ENCODE measurements at regions not wholly inside any gene's neighbourhood (a gene's known extent, or its start where the extent isn't known, plus 50 kb on each side); places are given as distances from the start of the nearest gene placed in this dataset.

- H3K9ac ChIP-seq (ENCODE audit: low read depth, low read length) = no peak overlapping the region
- H3K36me3 ChIP-seq (ENCODE audit: control insufficient read depth, insufficient read depth, low read length) = no peaks in the 10 kb centered on the region
- no peak overlapping the region for H3K4me3 ChIP-seq (ENCODE audit: low read depth, low read length)
- H3K9me3 ChIP-seq (ENCODE audit: control insufficient read depth, insufficient read depth, low read length) = no peaks in the 10 kb centered on the region
- no peaks in the 10 kb centered on the region for H3K4me1 ChIP-seq (ENCODE audit: control insufficient read depth, insufficient read depth, low read length)
- no peaks in the 10 kb centered on the region for H3K27me3 ChIP-seq (ENCODE audit: control insufficient read depth, insufficient read depth, low read length)
Observed at GRCh38 chr11:127259102-127259501, 258.5 kb upstream of the KIRREL3 start.

- Histone ChIP-seq H3K27me3 (ENCODE audit: control insufficient read depth, insufficient read depth, low read length) (no peaks in the 10 kb centered on the region), H3K9ac (ENCODE audit: low read depth, low read length) (no peak overlapping the region), H3K9me3 (ENCODE audit: control insufficient read depth, insufficient read depth, low read length) (no peaks in the 10 kb centered on the region), H3K36me3 (ENCODE audit: control insufficient read depth, insufficient read depth, low read length) (no peaks in the 10 kb centered on the region), H3K4me1 (ENCODE audit: control insufficient read depth, insufficient read depth, low read length) (no peaks in the 10 kb centered on the region), H3K4me3 (ENCODE audit: low read depth, low read length) (no peak overlapping the region)
Observed at GRCh38 chr11:127255209-127255608, 254.6 kb upstream of the KIRREL3 start.

GRCh38 chr11:127252321-127252720 is 251.8 kb upstream of the KIRREL3 start:
- no peaks in the 10 kb centered on the region for H3K36me3 ChIP-seq (ENCODE audit: control insufficient read depth, insufficient read depth, low read length)
- H3K9me3 ChIP-seq (ENCODE audit: control insufficient read depth, insufficient read depth, low read length) = no peaks in the 10 kb centered on the region
- H3K9ac ChIP-seq (ENCODE audit: low read depth, low read length) = no peak overlapping the region
- H3K27me3 ChIP-seq (ENCODE audit: control insufficient read depth, insufficient read depth, low read length) = no peaks in the 10 kb centered on the region
- no peak overlapping the region for H3K4me3 ChIP-seq (ENCODE audit: low read depth, low read length)
- H3K4me1 ChIP-seq (ENCODE audit: control insufficient read depth, insufficient read depth, low read length) = no peaks in the 10 kb centered on the region

- H3K36me3 ChIP-seq (ENCODE audit: control insufficient read depth, insufficient read depth, low read length) = no peaks in the 10 kb centered on the region
- H3K27me3 ChIP-seq (ENCODE audit: control insufficient read depth, insufficient read depth, low read length) = no peaks in the 10 kb centered on the region
- no peak overlapping the region for H3K9ac ChIP-seq (ENCODE audit: low read depth, low read length)
- no peaks in the 10 kb centered on the region for H3K9me3 ChIP-seq (ENCODE audit: control insufficient read depth, insufficient read depth, low read length)
- H3K4me1 ChIP-seq (ENCODE audit: control insufficient read depth, insufficient read depth, low read length) = no peaks in the 10 kb centered on the region
- no peak overlapping the region for H3K4me3 ChIP-seq (ENCODE audit: low read depth, low read length)
Observed at GRCh38 chr11:127249576-127249975, 249.0 kb upstream of the KIRREL3 start.

GRCh38 chr11:127248476-127248875 is 247.9 kb upstream of the KIRREL3 start:
- Histone ChIP-seq H3K9me3 (ENCODE audit: control insufficient read depth, insufficient read depth, low read length) (no peaks in the 10 kb centered on the region), H3K27me3 (ENCODE audit: control insufficient read depth, insufficient read depth, low read length) (no peaks in the 10 kb centered on the region), H3K9ac (ENCODE audit: low read depth, low read length) (no peak overlapping the region), H3K4me1 (ENCODE audit: control insufficient read depth, insufficient read depth, low read length) (no peaks in the 10 kb centered on the region), H3K36me3 (ENCODE audit: control insufficient read depth, insufficient read depth, low read length) (no peaks in the 10 kb centered on the region), H3K4me3 (ENCODE audit: low read depth, low read length) (no peak overlapping the region)

GRCh38 chr11:127247261-127247851 is 246.8 kb upstream of the KIRREL3 start:
- Histone ChIP-seq H3K36me3 (ENCODE audit: control insufficient read depth, insufficient read depth, low read length) (no peaks in the 10 kb centered on the region), H3K4me3 (ENCODE audit: low read depth, low read length) (no peak overlapping the region), H3K27me3 (ENCODE audit: control insufficient read depth, insufficient read depth, low read length) (no peaks in the 10 kb centered on the region), H3K4me1 (ENCODE audit: control insufficient read depth, insufficient read depth, low read length) (no peaks in the 10 kb centered on the region), H3K9ac (ENCODE audit: low read depth, low read length) (no peak overlapping the region), H3K9me3 (ENCODE audit: control insufficient read depth, insufficient read depth, low read length) (no peaks in the 10 kb centered on the region)

- Histone ChIP-seq H3K9ac (ENCODE audit: low read depth, low read length) (no peak overlapping the region), H3K27me3 (ENCODE audit: control insufficient read depth, insufficient read depth, low read length) (no peaks in the 10 kb centered on the region), H3K4me1 (ENCODE audit: control insufficient read depth, insufficient read depth, low read length) (no peaks in the 10 kb centered on the region)
Observed at GRCh38 chr11:127242676-127243075, 242.1 kb upstream of the KIRREL3 start.

GRCh38 chr11:127238321-127238720 is 237.8 kb upstream of the KIRREL3 start:
- Histone ChIP-seq H3K36me3 (ENCODE audit: control insufficient read depth, insufficient read depth, low read length) (no peaks in the 10 kb centered on the region), H3K4me1 (ENCODE audit: control insufficient read depth, insufficient read depth, low read length) (no peaks in the 10 kb centered on the region), H3K9me3 (ENCODE audit: control insufficient read depth, insufficient read depth, low read length) (no peaks in the 10 kb centered on the region), H3K4me3 (ENCODE audit: low read depth, low read length) (no peak overlapping the region), H3K9ac (ENCODE audit: low read depth, low read length) (no peak overlapping the region), H3K27me3 (ENCODE audit: control insufficient read depth, insufficient read depth, low read length) (no peaks in the 10 kb centered on the region)

More at GRCh38 chr11:127242676-127243075, 242.1 kb upstream of the KIRREL3 start:
- Histone ChIP-seq H3K9me3 (ENCODE audit: control insufficient read depth, insufficient read depth, low read length) (no peaks in the 10 kb centered on the region), H3K4me3 (ENCODE audit: low read depth, low read length) (no peak overlapping the region), H3K36me3 (ENCODE audit: control insufficient read depth, insufficient read depth, low read length) (no peaks in the 10 kb centered on the region)

- Histone ChIP-seq H3K9ac (ENCODE audit: low read depth, low read length) (no peak overlapping the region), H3K27me3 (ENCODE audit: control insufficient read depth, insufficient read depth, low read length) (no peaks in the 10 kb centered on the region), H3K4me1 (ENCODE audit: control insufficient read depth, insufficient read depth, low read length) (no peaks in the 10 kb centered on the region), H3K36me3 (ENCODE audit: control insufficient read depth, insufficient read depth, low read length) (no peaks in the 10 kb centered on the region), H3K9me3 (ENCODE audit: control insufficient read depth, insufficient read depth, low read length) (no peaks in the 10 kb centered on the region), H3K4me3 (ENCODE audit: low read depth, low read length) (no peak overlapping the region)
Observed at GRCh38 chr11:127236776-127237175, 236.2 kb upstream of the KIRREL3 start.

GRCh38 chr11:127233998-127234397 is 233.4 kb upstream of the KIRREL3 start:
- H3K9me3 ChIP-seq (ENCODE audit: control insufficient read depth, insufficient read depth, low read length) = no peaks in the 10 kb centered on the region
- H3K36me3 ChIP-seq (ENCODE audit: control insufficient read depth, insufficient read depth, low read length) = no peaks in the 10 kb centered on the region
- no peaks in the 10 kb centered on the region for H3K4me1 ChIP-seq (ENCODE audit: control insufficient read depth, insufficient read depth, low read length)
- H3K9ac ChIP-seq (ENCODE audit: low read depth, low read length) = no peak overlapping the region
- H3K4me3 ChIP-seq (ENCODE audit: low read depth, low read length) = no peak overlapping the region
- no peaks in the 10 kb centered on the region for H3K27me3 ChIP-seq (ENCODE audit: control insufficient read depth, insufficient read depth, low read length)

- Histone ChIP-seq H3K27me3 (ENCODE audit: control insufficient read depth, insufficient read depth, low read length) (no peaks in the 10 kb centered on the region), H3K9ac (ENCODE audit: low read depth, low read length) (no peak overlapping the region), H3K4me1 (ENCODE audit: control insufficient read depth, insufficient read depth, low read length) (no peaks in the 10 kb centered on the region), H3K36me3 (ENCODE audit: control insufficient read depth, insufficient read depth, low read length) (no peaks in the 10 kb centered on the region), H3K9me3 (ENCODE audit: control insufficient read depth, insufficient read depth, low read length) (no peaks in the 10 kb centered on the region), H3K4me3 (ENCODE audit: low read depth, low read length) (no peak overlapping the region)
Observed at GRCh38 chr11:127230392-127230791, 229.8 kb upstream of the KIRREL3 start.

GRCh38 chr11:127226949-127227348 is 226.4 kb upstream of the KIRREL3 start:
- Histone ChIP-seq H3K4me1 (ENCODE audit: control insufficient read depth, insufficient read depth, low read length) (no peaks in the 10 kb centered on the region), H3K9me3 (ENCODE audit: control insufficient read depth, insufficient read depth, low read length) (no peaks in the 10 kb centered on the region), H3K27me3 (ENCODE audit: control insufficient read depth, insufficient read depth, low read length) (no peaks in the 10 kb centered on the region), H3K4me3 (ENCODE audit: low read depth, low read length) (no peak overlapping the region), H3K36me3 (ENCODE audit: control insufficient read depth, insufficient read depth, low read length) (no peaks in the 10 kb centered on the region), H3K9ac (ENCODE audit: low read depth, low read length) (no peak overlapping the region)

Data from iPS-15b (cell line).